Skeletal muscle satellite cell (primary cell): ENCODE measurements at regions not wholly inside any gene's neighbourhood (a gene's known extent, or its start where the extent isn't known, plus 50 kb on each side); places are given as distances from the start of the nearest gene placed in this dataset.

Experiments
- H3K27me3 ChIP-seq: 2 replicates; pipeline ENCODE4 v1.7.0; 2013; ENCODE audit warnings: low read length; ENCODE audit not compliant: control insufficient read depth, insufficient read depth
- H3K36me3 ChIP-seq: 2 replicates; pipeline ENCODE4 v1.7.0; 2013; ENCODE audit warnings: mild to moderate bottlenecking, control low read depth, low read length; ENCODE audit not compliant: insufficient read depth
- H3K4me1 ChIP-seq: 2 replicates; pipeline ENCODE4 v1.7.0; 2013; ENCODE audit warnings: low read length; ENCODE audit not compliant: control insufficient read depth, insufficient read depth
- H3K4me2 ChIP-seq: 2 replicates; pipeline ENCODE4 v1.7.0; 2013; ENCODE audit warnings: mild to moderate bottlenecking, low read length
- H3K4me3 ChIP-seq: 2 replicates; pipeline ENCODE4 v1.7.0; 2013; ENCODE audit warnings: low read length
- H3K9ac ChIP-seq: 2 replicates; pipeline ENCODE4 v1.7.0; 2013; ENCODE audit warnings: mild to moderate bottlenecking, low read depth, low read length, moderate library complexity
- H3K9me3 ChIP-seq: replicated peaks from 2 replicates; pipeline ENCODE4 v1.7.0; 2013; ENCODE audit warnings: mild to moderate bottlenecking, control low read depth, low read length

DNA sequence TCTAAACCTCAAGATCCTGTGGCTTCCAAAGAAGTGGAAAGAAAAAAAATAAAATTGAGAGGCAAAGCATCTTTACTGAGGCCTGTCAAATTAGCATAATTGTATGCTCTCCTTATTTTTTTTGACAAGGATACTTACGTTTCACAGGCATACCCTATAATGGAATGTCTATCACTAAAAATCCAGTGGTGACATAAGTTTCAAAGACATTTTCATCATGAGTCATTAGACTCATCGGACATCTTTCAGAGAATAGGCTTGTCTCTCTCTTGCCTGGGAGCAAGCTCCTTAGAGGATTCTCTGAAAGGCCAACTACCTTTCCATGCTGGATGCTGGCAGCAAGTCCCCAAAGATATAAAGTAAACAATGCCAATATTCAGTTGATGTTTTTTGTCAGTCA is 380.7 kb upstream of the STEAP1 start:
- Histone ChIP-seq H3K9ac (no peak overlapping the region), H3K4me3 (no peak overlapping the region), H3K4me2 (no peak overlapping the region), H3K36me3 (no peaks in the 10 kb centered on the region), H3K9me3 (no peaks in the 10 kb centered on the region), H3K4me1 (no peaks in the 10 kb centered on the region), H3K27me3 (no peaks in the 10 kb centered on the region)

DNA sequence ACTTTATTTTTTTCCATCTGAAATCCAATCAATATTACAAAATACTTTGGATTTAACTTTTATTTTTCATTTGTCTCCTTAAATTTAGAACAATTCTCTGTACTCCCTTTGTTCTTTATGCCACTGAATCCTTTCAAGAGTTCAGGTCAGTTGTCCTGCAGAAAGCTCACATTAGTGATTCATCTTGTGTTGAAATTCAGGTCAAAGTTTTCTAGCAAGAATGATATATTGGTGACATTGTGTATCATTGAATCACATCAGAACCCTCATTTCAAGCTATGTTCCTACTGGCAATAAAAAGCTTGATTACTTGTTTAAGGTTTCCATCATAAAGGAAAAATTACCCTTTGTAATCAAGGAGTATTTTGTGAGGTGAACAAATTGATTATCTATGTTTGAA is 378.8 kb upstream of the STEAP1 start:
- Histone ChIP-seq H3K27me3 (no peaks in the 10 kb centered on the region), H3K4me2 (no peak overlapping the region), H3K9ac (no peak overlapping the region), H3K36me3 (no peaks in the 10 kb centered on the region), H3K9me3 (no peaks in the 10 kb centered on the region), H3K4me3 (no peak overlapping the region), H3K4me1 (no peaks in the 10 kb centered on the region)

DNA sequence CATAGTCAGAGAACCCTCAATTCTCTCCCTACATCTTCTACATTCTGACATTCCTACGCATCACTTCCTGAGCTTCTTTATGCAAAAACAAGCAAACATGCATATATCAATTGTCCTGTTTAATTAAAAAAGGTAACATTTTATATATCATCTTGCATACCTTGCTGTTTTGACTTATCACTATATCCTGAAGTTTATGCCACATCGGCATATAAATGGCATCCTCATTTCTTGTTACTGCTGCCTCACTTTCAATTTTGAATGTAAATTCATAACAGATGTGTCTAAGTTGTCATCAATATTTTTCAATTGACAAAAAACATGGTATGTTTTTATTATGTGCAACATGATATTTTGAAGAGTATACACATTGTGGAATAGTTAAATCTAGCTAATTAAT is 377.3 kb upstream of the STEAP1 start:
- Histone ChIP-seq H3K4me2 (no peak overlapping the region), H3K27me3 (no peaks in the 10 kb centered on the region), H3K4me3 (no peak overlapping the region), H3K9me3 (no peaks in the 10 kb centered on the region), H3K36me3 (no peaks in the 10 kb centered on the region), H3K4me1 (no peaks in the 10 kb centered on the region), H3K9ac (no peak overlapping the region)

DNA sequence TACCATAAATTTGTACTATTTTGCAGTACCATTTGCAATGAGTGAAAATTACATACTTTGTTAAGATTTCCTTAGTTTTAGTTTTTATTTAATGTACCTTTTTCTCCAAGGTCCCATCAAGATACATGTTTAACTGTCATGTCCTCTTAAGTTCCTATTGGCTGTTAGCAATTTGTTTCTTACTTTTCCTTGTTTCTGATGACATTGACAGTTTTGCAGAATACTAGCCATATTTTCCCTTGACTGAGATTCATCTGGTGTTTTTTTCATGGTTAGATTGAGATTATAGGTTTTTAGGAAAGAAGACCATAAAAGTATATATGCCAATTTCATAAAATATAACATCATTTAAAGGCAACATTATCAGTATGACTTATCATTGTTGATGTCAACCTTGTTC is 376.8 kb upstream of the STEAP1 start:
- Histone ChIP-seq H3K4me1 (no peaks in the 10 kb centered on the region), H3K9me3 (no peaks in the 10 kb centered on the region), H3K36me3 (no peaks in the 10 kb centered on the region), H3K27me3 (no peaks in the 10 kb centered on the region), H3K9ac (no peak overlapping the region), H3K4me3 (no peak overlapping the region), H3K4me2 (no peak overlapping the region)

- no peaks in the 10 kb centered on the region for H3K27me3 ChIP-seq
- H3K4me2 ChIP-seq = no peak overlapping the region
- no peaks in the 10 kb centered on the region for H3K36me3 ChIP-seq
- H3K9ac ChIP-seq = no peak overlapping the region
- no peaks in the 10 kb centered on the region for H3K4me1 ChIP-seq
- H3K9me3 ChIP-seq = no peaks in the 10 kb centered on the region
- H3K4me3 ChIP-seq = no peak overlapping the region
Observed at GRCh38 chr7:89780291-89780690, 374.0 kb upstream of the STEAP1 start.

DNA sequence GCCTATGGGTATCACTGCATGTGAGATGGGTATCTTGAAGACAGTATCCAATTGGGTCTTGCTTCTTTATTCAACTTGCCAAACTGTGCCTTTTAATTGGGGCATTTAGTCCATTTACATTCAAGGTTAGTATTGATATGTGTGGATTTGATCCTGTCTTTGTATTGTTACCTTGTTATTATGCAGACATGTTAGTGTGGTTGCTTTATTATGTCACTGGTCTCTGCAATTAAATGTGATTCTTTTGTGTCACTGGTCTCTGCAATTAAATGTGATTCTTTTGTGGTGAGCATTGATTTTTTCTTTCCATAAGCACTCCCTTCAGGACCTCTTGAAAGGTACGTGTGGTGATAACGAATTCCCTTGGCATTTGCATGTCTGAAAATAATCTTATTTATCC is 357.8 kb upstream of the STEAP1 start:
- Histone ChIP-seq H3K36me3 (no peaks in the 10 kb centered on the region), H3K9me3 (no peaks in the 10 kb centered on the region), H3K4me1 (no peaks in the 10 kb centered on the region), H3K4me3 (no peak overlapping the region), H3K9ac (no peak overlapping the region), H3K4me2 (no peak overlapping the region), H3K27me3 (no peaks in the 10 kb centered on the region)

- Histone ChIP-seq H3K9ac (no peak overlapping the region), H3K4me1 (no peaks in the 10 kb centered on the region), H3K4me3 (no peak overlapping the region), H3K36me3 (no peaks in the 10 kb centered on the region), H3K9me3 (no peaks in the 10 kb centered on the region), H3K27me3 (no peaks in the 10 kb centered on the region), H3K4me2 (no peak overlapping the region)
Observed at GRCh38 chr7:89797965-89798598, 356.2 kb upstream of the STEAP1 start.

- no peaks in the 10 kb centered on the region for H3K9me3 ChIP-seq
Observed at GRCh38 chr7:89798599-89798996, 355.7 kb upstream of the STEAP1 start.

GRCh38 chr7:89800761-89801160 is 353.5 kb upstream of the STEAP1 start:
- no peaks in the 10 kb centered on the region for H3K27me3 ChIP-seq
- no peak overlapping the region for H3K9ac ChIP-seq
- no peak overlapping the region for H3K4me3 ChIP-seq
- no peak overlapping the region for H3K4me2 ChIP-seq
- H3K36me3 ChIP-seq = no peaks in the 10 kb centered on the region
- H3K4me1 ChIP-seq = no peaks in the 10 kb centered on the region
- no peaks in the 10 kb centered on the region for H3K9me3 ChIP-seq

More at GRCh38 chr7:89798599-89798996, 355.7 kb upstream of the STEAP1 start:
- no peak overlapping the region for H3K4me3 ChIP-seq
- no peaks in the 10 kb centered on the region for H3K27me3 ChIP-seq
- H3K4me1 ChIP-seq = no peaks in the 10 kb centered on the region
- no peaks in the 10 kb centered on the region for H3K36me3 ChIP-seq
- H3K4me2 ChIP-seq = no peak overlapping the region
- H3K9ac ChIP-seq = no peak overlapping the region

- H3K4me1 ChIP-seq = no peaks in the 10 kb centered on the region
- no peaks in the 10 kb centered on the region for H3K36me3 ChIP-seq
- H3K9me3 ChIP-seq = no peaks in the 10 kb centered on the region
- H3K9ac ChIP-seq = no peak overlapping the region
- no peaks in the 10 kb centered on the region for H3K27me3 ChIP-seq
- no peak overlapping the region for H3K4me2 ChIP-seq
- H3K4me3 ChIP-seq = no peak overlapping the region
Observed at GRCh38 chr7:89809291-89809690, 345.0 kb upstream of the STEAP1 start.

DNA sequence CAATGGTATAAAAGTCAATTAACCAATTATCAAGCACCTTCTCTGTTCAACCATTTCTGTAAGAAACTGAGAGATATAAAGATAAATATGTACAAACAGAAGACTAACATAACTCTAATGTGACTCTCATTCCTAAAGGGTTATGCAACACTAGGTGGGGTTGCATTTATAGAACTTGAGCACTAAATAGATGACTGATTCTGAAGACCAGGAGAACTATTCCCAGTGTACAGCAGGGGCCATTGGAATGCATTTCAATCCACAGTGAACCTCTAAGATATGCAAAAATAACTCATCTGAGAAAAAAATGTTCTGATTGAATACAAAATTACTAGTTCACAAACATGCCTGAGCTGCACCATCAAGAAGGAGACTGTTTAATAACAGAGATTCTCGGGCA is 341.2 kb upstream of the STEAP1 start:
- Histone ChIP-seq H3K9me3 (no peaks in the 10 kb centered on the region), H3K4me1 (no peaks in the 10 kb centered on the region), H3K27me3 (no peaks in the 10 kb centered on the region), H3K4me3 (no peak overlapping the region), H3K36me3 (no peaks in the 10 kb centered on the region), H3K9ac (no peak overlapping the region), H3K4me2 (no peak overlapping the region)

DNA sequence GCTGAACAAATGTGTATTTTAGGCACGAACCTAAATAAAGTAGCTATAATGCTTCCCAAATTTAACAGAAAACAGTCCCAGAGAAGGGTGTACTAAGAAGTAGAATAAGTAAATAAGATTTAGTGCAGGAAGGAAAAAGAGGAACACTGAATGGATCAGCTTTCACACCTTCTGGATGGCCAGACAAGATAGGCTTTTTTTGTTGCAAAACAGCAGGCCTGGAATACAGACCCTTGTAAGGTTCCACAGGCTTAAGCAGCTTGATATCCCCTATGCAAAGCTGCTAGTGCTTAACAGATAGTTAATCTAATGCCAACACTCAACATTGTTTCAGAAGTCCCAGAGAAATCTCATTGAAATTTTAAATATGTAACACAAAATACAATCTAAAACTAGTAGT is 328.1 kb upstream of the STEAP1 start:
- Histone ChIP-seq H3K9ac (no peak overlapping the region), H3K4me3 (no peak overlapping the region), H3K36me3 (no peaks in the 10 kb centered on the region), H3K27me3 (no peaks in the 10 kb centered on the region), H3K9me3 (no peaks in the 10 kb centered on the region), H3K4me1 (no peaks in the 10 kb centered on the region), H3K4me2 (no peak overlapping the region)
